Stimulated activated CD8-positive, alpha-beta memory T cell treated with anti-CD3 and anti-CD28 coated beads, Interleukin-15, amount 100 ng/mL, for 4 hours (primary cell): ENCODE measurements at regions not wholly inside any gene's neighbourhood (a gene's known extent, or its start where the extent isn't known, plus 50 kb on each side); places are given as distances from the start of the nearest gene placed in this dataset.
"Not testable (repeated sequence)": the region's sequence is repeated elsewhere in the genome, so short reads cannot be mapped to it uniquely, and the experiment has no call there.

Source experiments
- DNase-seq, 2 donors: peaks; one replicate each; pipeline ENCODE4 v3.0.0-alpha.2; 2020; ENCODE audit warnings: low read depth in 2 of 2

- no peak for DNase-seq
Observed at GRCh38 chr3:157857440-157857839, 248.8 kb downstream of the SHOX2 start.

DNA sequence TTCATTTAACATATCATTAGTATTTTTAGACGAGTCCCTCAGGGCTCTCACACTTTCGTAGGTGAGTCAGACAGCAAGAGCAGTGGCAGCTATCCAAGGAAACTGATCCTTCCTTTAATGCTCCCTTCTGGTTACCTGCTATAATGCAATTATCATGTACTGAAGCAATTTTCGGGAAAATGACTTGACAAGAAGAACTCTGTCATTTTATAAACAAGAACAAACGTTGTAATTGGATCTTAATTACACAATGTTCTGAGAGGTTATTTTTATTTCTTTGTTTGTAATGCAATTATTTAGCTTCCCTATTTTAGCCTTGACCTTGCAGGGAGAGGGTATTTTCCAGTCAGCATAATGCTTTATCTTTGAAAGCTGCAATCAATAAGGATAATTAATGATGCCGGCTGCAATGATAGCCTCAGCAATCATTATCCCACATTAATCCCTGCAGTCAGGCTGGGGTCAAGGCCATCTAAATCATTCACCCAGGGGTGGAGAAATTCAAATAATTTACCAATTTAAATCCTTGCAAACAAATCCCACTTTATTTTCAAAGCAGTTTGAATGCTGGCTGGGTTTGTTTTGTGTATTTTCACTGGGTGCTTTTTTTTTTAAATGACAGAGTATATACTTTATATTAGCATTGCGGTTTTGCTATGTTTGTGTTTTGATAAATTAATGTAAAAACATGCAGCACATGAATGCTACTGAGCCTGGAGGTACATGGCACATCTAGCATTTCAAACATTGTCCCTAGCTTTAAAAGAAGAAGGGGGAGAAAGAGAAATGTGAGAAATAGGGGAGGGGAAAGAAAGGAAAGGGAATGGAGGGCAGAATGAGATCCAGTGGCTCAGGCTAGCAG, 249.9 kb downstream of the SHOX2 start:
- DNase-seq, result no peak

DNA sequence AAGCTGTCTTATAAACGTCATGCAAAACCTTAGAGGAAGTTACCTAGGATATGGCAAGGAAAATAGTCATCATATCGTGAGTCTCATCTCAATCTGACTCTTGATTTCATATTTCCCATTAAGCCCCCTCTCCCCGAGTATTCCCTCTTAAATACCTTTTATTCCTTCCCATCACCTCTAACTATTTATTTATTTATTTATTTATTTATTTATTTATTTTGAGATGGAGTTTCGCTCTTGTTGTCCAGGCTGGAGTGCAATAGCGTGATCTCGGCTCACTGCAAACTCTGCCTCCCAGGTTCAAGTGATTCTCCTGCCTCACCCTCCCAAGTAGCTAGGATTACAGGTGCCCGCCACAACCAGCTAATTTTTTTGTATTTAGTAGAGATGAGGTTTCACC, 260.4 kb downstream of the SHOX2 start:
- DNase-seq, result not testable (repeated sequence)

DNA sequence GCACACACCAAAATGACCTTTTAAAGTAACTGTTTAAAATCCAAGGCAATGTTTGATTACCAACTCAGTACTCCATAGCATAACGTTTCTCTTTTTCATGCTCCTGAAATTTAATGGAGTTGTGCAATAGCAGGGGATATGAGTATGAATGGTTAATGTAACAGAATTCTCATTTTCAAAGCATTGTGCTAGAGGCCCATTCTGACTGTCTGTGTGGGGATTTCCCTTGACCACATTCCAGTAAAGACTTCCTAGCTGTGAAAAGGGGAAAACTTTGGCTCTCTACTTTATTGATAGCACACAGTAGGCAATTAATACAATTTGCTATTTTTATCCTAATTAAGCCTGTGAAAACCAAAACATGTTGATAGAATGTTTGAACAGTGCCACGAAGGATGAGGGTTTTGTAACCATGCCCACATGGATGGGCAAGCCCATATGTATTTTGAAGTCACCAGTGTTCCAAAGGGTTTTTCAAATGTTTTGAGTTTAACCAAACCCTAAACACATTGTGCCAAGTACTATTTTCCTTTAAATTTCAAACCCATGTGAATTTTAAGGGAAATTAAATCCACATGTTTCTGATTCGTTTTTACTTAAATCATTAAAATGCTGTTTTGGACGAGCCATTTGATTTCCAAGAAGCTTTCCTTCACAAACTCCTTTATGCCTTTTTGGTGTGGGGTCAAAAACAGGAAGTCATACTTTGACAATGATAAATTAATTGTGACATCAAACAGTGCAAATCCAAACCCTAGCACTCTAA, 261.2 kb downstream of the SHOX2 start:
- DNase-seq, result no peak

DNA sequence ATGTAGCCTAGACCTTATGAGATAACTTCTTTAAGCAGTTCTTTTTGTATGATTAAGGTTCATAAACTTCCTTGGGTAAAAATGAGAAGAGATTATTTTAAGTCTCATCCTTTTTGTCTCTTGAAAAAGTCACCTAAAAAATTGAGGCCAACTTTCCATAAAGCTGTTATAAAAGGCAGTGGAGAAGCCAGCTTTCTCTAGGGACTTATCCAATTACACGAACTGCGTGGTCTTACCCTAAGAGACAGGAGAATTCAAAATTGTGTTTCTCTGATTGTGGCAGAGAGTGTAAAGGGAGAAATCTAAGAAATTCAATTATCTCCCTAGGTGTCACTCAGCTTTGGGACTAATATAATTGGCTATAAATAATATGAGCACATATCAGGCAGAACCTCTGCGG, 262.0 kb downstream of the SHOX2 start:
- DNase-seq, result no peak

- no peak for DNase-seq
Observed at GRCh38 chr3:157841029-157841428, 265.2 kb downstream of the SHOX2 start.

DNA sequence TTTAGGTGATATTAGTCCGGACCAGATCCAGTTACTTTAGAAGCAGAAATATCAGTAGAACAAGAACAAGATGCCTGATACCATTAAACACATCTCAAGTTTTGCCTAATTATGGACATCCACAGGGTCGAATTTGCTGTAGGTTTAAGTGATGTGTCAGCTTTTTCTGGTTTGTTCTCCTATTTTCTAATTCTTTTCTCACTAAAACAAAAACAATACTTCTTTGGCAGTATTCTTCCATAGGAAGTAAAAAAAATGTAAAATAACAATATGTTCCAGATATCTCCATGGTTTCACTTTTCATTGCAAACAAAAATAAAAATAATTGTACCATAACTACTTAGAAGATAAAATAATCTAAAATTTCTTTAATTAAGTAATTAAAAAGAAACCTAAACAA, 265.7 kb downstream of the SHOX2 start:
- DNase-seq, result no peak

DNA sequence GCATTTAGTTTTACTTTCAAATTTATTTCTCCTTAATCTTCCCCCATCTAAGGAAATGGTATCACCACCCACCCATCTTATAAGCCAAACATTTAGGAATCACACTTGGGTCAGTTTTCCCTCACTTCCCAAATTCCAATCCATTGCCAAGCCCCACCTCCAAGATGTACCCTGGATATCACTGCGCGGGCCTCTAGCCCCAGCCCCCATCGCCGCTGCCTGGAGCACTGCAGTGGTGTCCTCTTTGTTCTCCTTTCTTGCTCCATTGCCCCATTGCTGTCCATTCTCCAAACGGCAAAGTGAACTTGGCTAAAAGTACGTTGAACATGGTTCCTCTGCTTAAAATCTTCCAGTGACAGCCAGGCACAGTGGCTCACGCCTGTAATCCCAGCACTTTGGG, 267.8 kb downstream of the SHOX2 start:
- DNase-seq, result no peak

DNA sequence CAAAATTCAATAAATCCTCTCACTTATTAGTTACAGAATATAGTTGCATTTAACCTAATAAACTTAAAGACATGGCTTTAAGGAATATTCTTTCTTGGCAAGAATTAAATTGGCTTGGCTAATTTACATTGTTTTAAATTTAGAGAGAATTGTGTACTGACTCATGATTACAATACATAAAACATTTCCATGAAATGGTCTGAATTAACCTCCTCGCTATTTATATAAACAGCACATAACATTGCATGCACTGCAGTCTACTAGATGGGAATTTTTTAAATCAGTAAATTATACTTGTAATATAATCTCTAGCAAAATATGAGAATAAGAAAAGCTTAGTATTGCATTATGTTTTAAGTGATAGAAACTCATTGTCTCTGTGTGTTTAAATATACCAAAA, 268.9 kb downstream of the SHOX2 start:
- no peak for DNase-seq

DNA sequence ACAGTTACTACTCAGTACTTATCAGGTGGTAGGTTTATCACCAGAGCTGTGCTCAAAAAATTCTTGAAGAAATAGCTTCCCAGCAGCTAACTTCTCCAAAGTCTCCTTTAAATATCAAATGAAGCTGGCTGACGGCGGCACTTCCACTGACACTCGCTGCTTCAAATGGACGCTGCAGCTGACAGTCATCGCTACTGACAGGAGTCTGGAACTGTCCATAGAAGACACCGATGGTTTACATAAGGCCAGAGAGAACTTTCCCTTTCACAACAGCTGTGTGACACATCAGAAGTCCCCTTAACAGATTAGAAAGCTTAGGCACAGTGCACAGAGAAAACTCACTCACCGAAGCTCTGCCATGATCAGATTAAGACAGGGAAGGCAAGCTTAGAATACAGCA, 270.2 kb downstream of the SHOX2 start:
- no peak for DNase-seq

DNA sequence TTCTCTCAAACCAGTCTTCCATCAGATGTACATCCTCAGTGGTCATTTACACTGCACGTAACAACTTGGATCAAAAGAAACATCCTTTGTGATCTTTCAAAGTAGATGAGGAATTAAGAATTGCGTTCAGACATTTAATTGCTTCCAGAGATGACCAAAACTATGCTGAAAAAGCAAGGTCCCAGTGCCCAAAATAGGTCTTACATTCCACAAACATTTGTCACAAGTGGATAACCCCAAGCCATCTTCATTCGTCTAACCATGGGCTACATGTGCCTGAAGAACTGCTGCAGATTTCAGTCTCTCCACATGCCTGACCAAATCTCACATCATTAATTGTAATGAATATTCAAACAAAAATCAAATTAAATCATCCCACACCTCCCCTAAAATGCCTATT, 273.6 kb downstream of the SHOX2 start:
- no peak for DNase-seq

GRCh38 chr3:157830556-157831236, 275.5 kb downstream of the SHOX2 start:
- DNase-seq, result no peak

DNA sequence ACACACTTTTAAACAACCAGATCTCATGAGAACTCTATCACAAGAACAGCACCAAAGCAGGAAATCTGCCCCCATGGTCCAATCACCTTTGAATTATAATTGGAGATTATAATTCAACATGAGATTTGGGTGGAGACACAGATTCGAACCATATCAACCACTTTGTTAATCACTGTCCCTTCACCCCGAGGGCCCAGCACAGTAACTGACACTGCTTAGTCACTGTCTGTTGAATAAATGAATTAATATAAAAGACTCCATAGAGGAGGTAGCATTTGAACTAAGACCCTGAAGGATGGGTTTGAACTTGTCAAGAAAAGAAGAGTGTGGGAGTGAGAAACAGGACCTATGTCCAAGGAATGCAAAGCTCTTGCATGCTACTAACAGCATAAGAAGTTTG, 276.4 kb downstream of the SHOX2 start:
- DNase-seq, result no peak

DNA sequence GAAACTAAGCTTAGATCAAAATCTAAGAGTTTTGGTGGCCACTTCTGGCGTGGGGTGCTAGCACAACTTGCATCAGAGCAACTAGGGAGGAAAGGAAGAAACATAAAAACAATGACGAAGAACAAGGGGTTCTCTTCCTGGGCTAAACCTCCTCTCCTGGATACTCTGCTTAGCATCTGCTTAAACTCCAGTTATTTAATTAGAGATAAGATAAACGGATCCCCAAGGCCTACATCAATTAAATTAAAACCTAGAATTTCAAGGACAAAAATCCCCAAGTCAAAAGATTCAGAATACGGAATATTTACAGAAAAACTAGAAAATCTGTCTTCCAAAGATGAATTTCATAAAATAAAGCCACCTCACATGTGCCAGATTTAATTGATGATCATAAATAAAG, 281.9 kb downstream of the SHOX2 start:
- no peak for DNase-seq

GRCh38 chr3:157823050-157823449, 283.2 kb downstream of the SHOX2 start:
- no peak for DNase-seq

GRCh38 chr3:157820157-157820517, 286.1 kb downstream of the SHOX2 start:
- DNase-seq, result no peak

DNA sequence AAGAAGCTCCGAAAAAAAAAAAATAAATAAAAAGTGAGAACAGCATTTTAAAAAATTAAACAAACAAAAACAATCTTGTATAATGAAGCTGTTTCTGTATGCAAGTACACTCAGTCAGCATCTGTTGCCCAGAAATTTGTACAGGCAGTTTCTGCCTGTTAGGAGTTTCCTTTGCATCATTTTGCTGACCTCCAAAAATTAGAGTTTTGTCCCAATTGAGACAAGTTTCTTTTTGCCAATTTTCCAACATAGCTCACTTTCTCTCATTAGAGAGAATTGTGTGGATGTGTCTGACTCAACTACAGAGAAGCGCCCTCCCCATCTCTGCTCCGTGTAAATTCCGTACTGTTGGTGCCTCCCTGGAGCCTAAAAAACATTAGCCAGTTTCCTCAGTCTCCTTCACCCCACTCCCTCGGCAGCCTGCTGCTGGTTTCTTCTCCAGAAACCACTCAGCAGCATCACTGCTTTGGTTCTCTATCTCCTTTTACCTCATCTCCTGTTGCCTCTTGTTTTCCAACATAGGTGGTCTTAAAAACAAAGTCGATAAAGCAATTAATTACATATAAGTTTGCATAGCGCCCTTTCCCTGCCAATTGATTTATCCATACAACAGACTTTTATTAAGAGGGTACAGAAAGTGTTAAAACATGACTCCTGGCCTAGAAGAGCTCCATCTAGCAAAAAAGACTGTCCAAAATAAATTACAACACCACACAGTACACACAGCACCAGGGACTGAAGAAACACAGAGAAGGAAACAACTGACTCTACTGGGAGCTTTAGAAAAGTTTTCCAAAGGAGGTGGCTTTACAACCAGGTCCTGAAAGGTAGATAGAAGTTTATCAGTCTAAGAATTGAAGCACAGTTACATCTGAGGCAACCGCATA, 286.7 kb downstream of the SHOX2 start:
- no peak for DNase-seq

DNA sequence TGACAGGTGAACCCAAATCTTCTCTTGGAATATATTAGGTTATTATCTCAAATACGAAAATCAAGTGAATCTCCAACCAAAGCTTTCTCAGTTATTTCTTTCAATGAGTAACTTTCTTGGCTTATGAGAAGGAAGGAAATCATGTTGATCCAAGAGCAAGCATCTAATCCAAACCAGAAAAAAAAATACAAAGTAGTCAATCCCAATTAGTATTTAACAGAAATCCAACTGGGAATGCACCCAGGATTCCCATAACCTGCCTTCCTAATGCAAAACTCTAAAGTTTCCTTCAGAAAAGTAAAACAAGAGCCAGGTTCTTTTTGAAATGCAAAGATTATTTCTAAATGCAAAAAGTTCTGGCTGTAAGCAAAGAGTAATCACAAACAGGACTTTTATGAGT, 289.3 kb downstream of the SHOX2 start:
- no peak for DNase-seq

DNA sequence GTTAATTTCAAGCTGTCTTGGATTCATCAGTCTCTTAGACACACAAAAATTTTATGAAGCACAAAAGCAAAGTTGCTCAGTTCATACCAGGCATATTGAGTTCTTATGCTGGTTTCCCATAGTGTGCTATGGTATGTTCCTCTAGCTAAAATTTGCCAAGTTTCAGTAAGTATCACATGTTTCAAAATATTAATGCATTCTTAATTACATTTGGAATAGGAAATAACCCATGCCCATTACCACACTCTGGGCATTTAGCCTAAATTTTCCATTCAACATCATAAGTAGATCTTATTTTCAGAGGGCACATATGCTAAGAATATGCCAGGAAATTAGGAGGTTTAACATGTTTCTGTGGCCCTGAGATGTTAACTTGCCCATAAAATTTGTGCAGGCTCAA, 289.9 kb downstream of the SHOX2 start:
- no peak for DNase-seq

DNA sequence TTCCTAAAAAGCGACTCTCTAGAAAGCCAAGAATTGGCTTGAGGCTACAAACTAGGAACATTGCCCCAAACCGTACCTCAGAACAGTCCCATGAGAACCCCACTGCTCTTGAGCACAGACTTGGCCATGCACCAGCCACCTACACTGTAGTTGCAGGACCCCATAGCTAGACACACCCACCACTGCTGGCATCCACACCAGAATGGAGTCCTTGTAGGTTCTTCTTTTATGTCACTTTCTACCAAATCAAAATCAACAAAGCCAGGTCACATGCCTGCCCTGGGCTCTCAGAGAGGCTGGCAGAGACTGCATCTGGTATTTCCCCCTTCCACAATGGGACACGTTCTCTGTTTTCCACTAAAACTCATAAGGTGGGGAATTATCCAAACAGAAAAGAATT, 290.5 kb downstream of the SHOX2 start:
- no peak for DNase-seq

DNA sequence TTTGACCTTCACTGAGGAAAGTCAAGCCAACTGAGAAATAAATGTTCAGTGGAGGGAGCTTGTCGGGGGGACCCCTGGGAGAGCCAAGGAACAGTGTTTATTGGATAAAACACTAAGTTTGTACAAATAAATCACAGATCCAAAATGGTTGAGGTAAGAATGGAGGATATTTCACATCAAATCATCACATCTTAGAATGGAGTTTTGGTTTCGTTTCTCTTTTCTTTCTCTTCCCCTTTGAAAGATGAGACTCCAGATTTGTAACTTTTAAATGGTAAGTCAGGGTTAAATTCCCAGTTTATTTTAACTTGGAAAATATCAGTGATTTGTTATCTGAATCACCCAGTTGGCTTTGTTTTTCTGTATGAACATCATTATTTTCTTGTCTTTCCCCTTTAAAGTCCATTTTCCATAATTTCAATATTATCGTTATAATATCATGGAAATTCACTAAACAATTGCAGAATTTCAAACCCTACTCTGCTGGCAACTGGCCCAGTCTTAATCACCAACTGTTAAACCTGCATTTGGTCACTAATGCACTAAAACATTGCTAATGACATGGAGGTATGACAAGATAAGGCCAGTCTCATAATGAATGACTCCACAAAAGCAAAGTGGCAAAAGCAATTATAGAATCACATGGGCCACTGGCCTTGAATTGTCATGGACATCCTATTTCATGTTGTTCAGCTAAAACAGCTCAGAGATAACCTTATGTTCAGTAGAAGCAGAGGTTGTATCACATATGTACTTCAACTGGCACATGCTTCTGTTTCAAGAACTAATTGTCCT, 295.1 kb downstream of the SHOX2 start:
- no peak for DNase-seq
